ENCODE measurements at regions not wholly inside any gene's neighbourhood (a gene's known extent, or its start where the extent isn't known, plus 50 kb on each side); places are given as distances from the start of the nearest gene placed in this dataset.

DNA sequence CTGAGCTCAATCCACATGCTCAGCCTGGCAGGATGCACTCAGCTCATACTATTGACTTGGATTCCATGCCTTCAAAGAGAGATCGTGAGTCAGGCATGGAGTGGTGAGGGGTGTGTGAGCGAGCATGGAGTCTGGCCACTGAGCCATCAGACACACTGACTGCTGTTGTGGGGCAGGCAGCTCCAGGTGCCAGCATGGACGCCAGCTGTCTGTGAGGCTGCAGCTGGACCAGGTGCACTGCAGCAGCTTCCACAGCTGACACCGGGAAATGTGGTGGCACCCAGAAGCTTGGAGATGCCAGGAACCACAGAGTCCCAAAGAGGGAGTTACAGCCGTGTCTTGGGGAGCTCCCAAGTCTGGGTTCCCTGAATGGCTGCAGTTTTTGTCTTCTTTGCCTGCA lies 1026.4 kb upstream of the ADGRL3 start (continued):
- TF ChIP-seq, protein P1, sequence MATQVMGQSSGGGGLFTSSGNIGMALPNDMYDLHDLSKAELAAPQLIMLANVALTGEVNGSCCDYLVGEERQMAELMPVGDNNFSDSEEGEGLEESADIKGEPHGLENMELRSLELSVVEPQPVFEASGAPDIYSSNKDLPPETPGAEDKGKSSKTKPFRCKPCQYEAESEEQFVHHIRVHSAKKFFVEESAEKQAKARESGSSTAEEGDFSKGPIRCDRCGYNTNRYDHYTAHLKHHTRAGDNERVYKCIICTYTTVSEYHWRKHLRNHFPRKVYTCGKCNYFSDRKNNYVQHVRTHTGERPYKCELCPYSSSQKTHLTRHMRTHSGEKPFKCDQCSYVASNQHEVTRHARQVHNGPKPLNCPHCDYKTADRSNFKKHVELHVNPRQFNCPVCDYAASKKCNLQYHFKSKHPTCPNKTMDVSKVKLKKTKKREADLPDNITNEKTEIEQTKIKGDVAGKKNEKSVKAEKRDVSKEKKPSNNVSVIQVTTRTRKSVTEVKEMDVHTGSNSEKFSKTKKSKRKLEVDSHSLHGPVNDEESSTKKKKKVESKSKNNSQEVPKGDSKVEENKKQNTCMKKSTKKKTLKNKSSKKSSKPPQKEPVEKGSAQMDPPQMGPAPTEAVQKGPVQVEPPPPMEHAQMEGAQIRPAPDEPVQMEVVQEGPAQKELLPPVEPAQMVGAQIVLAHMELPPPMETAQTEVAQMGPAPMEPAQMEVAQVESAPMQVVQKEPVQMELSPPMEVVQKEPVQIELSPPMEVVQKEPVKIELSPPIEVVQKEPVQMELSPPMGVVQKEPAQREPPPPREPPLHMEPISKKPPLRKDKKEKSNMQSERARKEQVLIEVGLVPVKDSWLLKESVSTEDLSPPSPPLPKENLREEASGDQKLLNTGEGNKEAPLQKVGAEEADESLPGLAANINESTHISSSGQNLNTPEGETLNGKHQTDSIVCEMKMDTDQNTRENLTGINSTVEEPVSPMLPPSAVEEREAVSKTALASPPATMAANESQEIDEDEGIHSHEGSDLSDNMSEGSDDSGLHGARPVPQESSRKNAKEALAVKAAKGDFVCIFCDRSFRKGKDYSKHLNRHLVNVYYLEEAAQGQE (IDR thresholded peaks at IDR 0.05; ENCODE audit: unreplicated experiment) = no peak
- no peak for TF ChIP-seq NANOG (IDR thresholded peaks at IDR 0.05; ENCODE audit: borderline replicate concordance)
- no peak for TF ChIP-seq CREB1 (CRISPR knock-in tag; IDR thresholded peaks at IDR 0.05; ENCODE audit: low read depth)
- TF ChIP-seq POLR2AphosphoS5 (IDR thresholded peaks at IDR 0.05; ENCODE audit: low read depth) = no peak

DNA sequence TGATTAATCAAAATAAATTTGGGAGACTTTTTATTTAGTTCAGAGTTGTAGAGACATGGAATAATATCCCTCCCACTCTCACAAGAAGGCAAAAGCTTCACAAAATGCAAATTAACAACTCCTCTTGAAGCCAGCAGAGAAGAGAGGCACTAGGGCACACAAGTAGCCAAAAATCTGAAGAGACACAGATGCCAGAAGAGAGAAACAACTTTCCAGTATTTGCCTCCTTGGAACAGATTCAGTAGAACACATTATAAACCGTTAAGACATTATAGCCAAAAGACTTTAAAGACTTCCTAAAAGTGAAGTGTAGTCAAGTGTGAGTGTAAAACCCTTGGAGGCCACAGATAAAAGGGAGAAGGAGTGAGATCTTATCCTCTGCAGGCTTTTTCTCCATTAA lies 1024.9 kb upstream of the ADGRL3 start:
- H3K4me1 ChIP-seq (ENCODE audit: insufficient read depth) = no peaks in the 10 kb centered on the region
- ATAC-seq (no peak), DNase-seq (ENCODE audit: low spot score) (no peak)
- no peak overlapping the region for H3K27ac ChIP-seq (ENCODE audit: low read depth)
- no peak overlapping the region for H3K4me2 ChIP-seq
- Mint-ChIP-seq H3K36me3 (ENCODE audit: low read depth) (no peaks in the 10 kb centered on the region; the same call in 2 of the 3 replicates), H3K4me3 (no peak overlapping the region), H3K4me1 (no peaks in the 10 kb centered on the region), H3K9me3 (no peaks in the 10 kb centered on the region; the same call in 2 of the 3 replicates), H3K27me3 (ENCODE audit: insufficient read depth, low read depth, poor library complexity) (no peaks in the 10 kb centered on the region), H3K27ac (no peak overlapping the region)
- H3K9me2 ChIP-seq (ENCODE audit: insufficient read depth) = no peaks in the 10 kb centered on the region; the same call in 1 of the 2 replicates
- H3K79me2 ChIP-seq (replicated peaks; ENCODE audit: insufficient read depth) = no peaks in the 10 kb centered on the region
- H3K27me3 ChIP-seq (ENCODE audit: insufficient read depth) = no peaks in the 10 kb centered on the region
- H2AFZ ChIP-seq = no peak overlapping the region
- no peaks in the 10 kb centered on the region for H3F3A ChIP-seq (replicated peaks; ENCODE audit: low read depth)
- H4K20me1 ChIP-seq (replicated peaks; ENCODE audit: insufficient read depth) = no peaks in the 10 kb centered on the region
- H3K36me3 ChIP-seq (ENCODE audit: insufficient read depth) = no peaks in the 10 kb centered on the region
- H3K4me3 ChIP-seq = no peak overlapping the region
- TF ChIP-seq, protein P2, sequence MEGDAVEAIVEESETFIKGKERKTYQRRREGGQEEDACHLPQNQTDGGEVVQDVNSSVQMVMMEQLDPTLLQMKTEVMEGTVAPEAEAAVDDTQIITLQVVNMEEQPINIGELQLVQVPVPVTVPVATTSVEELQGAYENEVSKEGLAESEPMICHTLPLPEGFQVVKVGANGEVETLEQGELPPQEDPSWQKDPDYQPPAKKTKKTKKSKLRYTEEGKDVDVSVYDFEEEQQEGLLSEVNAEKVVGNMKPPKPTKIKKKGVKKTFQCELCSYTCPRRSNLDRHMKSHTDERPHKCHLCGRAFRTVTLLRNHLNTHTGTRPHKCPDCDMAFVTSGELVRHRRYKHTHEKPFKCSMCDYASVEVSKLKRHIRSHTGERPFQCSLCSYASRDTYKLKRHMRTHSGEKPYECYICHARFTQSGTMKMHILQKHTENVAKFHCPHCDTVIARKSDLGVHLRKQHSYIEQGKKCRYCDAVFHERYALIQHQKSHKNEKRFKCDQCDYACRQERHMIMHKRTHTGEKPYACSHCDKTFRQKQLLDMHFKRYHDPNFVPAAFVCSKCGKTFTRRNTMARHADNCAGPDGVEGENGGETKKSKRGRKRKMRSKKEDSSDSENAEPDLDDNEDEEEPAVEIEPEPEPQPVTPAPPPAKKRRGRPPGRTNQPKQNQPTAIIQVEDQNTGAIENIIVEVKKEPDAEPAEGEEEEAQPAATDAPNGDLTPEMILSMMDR (conservative IDR thresholded peaks at IDR 0.05; ENCODE audit: low read depth in 2 of 2) = no peak
- TF ChIP-seq ZNF114 (CRISPR knock-in tag; IDR thresholded peaks at IDR 0.05) (no peak), POLR2AphosphoS5 (IDR thresholded peaks at IDR 0.05; ENCODE audit: low read depth) (no peak), CREB1 (CRISPR knock-in tag; IDR thresholded peaks at IDR 0.05; ENCODE audit: low read depth) (no peak), EZH2 (IDR thresholded peaks at IDR 0.05; ENCODE audit: low read depth, unreplicated experiment) (no peak), NANOG (IDR thresholded peaks at IDR 0.05; ENCODE audit: borderline replicate concordance) (no peak), STAT1 (IDR thresholded peaks at IDR 0.05; ENCODE audit: unreplicated experiment) (no peak)
- TF ChIP-seq, protein P1 (IDR thresholded peaks at IDR 0.05; ENCODE audit: unreplicated experiment) = no peak
- TF ChIP-seq, protein P3, sequence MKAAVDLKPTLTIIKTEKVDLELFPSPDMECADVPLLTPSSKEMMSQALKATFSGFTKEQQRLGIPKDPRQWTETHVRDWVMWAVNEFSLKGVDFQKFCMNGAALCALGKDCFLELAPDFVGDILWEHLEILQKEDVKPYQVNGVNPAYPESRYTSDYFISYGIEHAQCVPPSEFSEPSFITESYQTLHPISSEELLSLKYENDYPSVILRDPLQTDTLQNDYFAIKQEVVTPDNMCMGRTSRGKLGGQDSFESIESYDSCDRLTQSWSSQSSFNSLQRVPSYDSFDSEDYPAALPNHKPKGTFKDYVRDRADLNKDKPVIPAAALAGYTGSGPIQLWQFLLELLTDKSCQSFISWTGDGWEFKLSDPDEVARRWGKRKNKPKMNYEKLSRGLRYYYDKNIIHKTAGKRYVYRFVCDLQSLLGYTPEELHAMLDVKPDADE (IDR thresholded peaks at IDR 0.05) = no peak
